ENCODE measurements at regions not wholly inside any gene's neighbourhood (a gene's known extent, or its start where the extent isn't known, plus 50 kb on each side); places are given as distances from the start of the nearest gene placed in this dataset.

DNA sequence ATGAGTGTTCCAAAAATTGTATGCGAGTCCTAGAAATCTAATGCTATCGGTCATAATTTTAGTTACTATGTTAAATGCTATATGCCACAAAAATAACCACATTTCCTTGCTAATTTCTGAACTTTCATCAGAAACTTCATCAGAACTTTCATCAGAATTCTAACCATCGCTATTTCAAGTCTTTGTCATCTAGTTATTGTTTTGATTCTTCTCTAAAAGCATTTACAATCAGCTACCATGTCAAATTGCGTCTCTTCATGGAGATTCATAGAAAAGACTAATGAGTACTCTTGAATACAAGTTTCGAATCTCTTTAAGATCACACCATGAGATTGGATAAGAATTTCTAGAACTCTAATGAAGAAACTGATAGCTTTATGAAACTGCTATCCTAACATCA is 52.7 kb upstream of the TM9SF2 start:
- no peaks in the 10 kb centered on the region for H3K27me3 ChIP-seq (ENCODE audit: insufficient read depth, low read depth, severe bottlenecking)
- H3K9me3 ChIP-seq (ENCODE audit: severe bottlenecking) = no peaks in the 10 kb centered on the region
- TF ChIP-seq, protein P1, sequence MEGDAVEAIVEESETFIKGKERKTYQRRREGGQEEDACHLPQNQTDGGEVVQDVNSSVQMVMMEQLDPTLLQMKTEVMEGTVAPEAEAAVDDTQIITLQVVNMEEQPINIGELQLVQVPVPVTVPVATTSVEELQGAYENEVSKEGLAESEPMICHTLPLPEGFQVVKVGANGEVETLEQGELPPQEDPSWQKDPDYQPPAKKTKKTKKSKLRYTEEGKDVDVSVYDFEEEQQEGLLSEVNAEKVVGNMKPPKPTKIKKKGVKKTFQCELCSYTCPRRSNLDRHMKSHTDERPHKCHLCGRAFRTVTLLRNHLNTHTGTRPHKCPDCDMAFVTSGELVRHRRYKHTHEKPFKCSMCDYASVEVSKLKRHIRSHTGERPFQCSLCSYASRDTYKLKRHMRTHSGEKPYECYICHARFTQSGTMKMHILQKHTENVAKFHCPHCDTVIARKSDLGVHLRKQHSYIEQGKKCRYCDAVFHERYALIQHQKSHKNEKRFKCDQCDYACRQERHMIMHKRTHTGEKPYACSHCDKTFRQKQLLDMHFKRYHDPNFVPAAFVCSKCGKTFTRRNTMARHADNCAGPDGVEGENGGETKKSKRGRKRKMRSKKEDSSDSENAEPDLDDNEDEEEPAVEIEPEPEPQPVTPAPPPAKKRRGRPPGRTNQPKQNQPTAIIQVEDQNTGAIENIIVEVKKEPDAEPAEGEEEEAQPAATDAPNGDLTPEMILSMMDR (IDR thresholded peaks at IDR 0.05; ENCODE audit: low read depth, low read length) = no peak
- no peak for DNase-seq
- H3K4me3 ChIP-seq (ENCODE audit: low read depth, low read length) = no peak overlapping the region
- no peak overlapping the region for H3K27ac ChIP-seq
- H3K36me3 ChIP-seq = no peaks in the 10 kb centered on the region

DNA sequence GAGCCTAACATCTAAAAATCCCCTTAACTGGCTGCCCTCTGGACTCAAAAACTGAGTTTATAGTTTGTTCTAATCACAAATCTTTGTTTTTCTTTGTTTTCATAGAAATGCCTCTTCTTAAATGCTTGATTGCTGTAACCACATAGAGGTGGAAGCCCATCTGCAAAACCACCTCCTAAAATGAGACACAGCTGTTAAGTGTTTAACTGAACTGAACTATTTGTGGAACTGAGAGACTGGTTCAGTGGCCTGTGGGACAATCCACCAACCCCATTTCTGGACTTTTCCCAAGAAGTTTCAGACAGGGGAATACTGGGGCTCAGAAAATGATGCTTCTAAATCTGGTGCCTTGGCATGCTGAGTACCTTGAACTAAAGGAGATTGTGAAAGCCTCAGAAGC is 50.9 kb upstream of the TM9SF2 start:
- DNase-seq = no peak
- H3K36me3 ChIP-seq = no peaks in the 10 kb centered on the region
- no peak overlapping the region for H3K4me3 ChIP-seq (ENCODE audit: low read depth, low read length)
- H3K9me3 ChIP-seq (ENCODE audit: severe bottlenecking) = peaks cover 6% of the 10 kb centered on the region
- no peaks in the 10 kb centered on the region for H3K27me3 ChIP-seq (ENCODE audit: insufficient read depth, low read depth, severe bottlenecking)
- no peak overlapping the region for H3K27ac ChIP-seq
- TF ChIP-seq, protein P1 (IDR thresholded peaks at IDR 0.05; ENCODE audit: low read depth, low read length) = no peak
